ENCODE measurements at regions not wholly inside any gene's neighbourhood (a gene's known extent, or its start where the extent isn't known, plus 50 kb on each side); places are given as distances from the start of the nearest gene placed in this dataset.

GRCh38 chr1:65486613-65487012, 66.1 kb downstream of the LEPR start:
- DNase-seq = no peak

- no peak for DNase-seq
Observed at GRCh38 chr1:65489481-65489880, 69.0 kb downstream of the LEPR start.

GRCh38 chr1:65490231-65491009, 70.0 kb downstream of the LEPR start:
- DNase-seq = no peak

GRCh38 chr1:65491472-65491871, 71.0 kb downstream of the LEPR start:
- no peak for DNase-seq

GRCh38 chr1:65493802-65494201, 73.3 kb downstream of the LEPR start:
- DNase-seq = no peak

GRCh38 chr1:65494671-65495070, 74.2 kb downstream of the LEPR start:
- DNase-seq = no peak

- no peak for DNase-seq
Observed at GRCh38 chr1:65495137-65495536, 74.7 kb downstream of the LEPR start.

- DNase-seq = no peak
Observed at GRCh38 chr1:65497256-65497830, 76.9 kb downstream of the LEPR start.

GRCh38 chr1:65503427-65503826, 83.0 kb downstream of the LEPR start:
- DNase-seq = no peak

GRCh38 chr1:65504263-65504662, 83.8 kb downstream of the LEPR start:
- no peak for DNase-seq

- no peak for DNase-seq
Observed at GRCh38 chr1:65505547-65506300, 85.3 kb downstream of the LEPR start.

GRCh38 chr1:65508051-65508450, 87.6 kb downstream of the LEPR start:
- DNase-seq = no peak

- DNase-seq = no peak
Observed at GRCh38 chr1:65509912-65510680, 89.6 kb downstream of the LEPR start.

GRCh38 chr1:65510961-65511360, 90.5 kb downstream of the LEPR start:
- DNase-seq = no peak

- DNase-seq = no peak
Observed at GRCh38 chr1:65512383-65512782, 91.9 kb downstream of the LEPR start.

GRCh38 chr1:65512967-65513780, 92.7 kb downstream of the LEPR start:
- no peak for DNase-seq

GRCh38 chr1:65514041-65514440, 93.6 kb downstream of the LEPR start:
- peak; percentile 38 for DNase-seq

- no peak for DNase-seq
Observed at GRCh38 chr1:65524931-65525265, 104.4 kb downstream of the LEPR start.

- no peak for DNase-seq
Observed at GRCh38 chr1:65525266-65526048, 105.0 kb downstream of the LEPR start.

GRCh38 chr1:65526049-65526556, 105.6 kb downstream of the LEPR start:
- DNase-seq = no peak

- peak; percentile 31 for DNase-seq
Observed at GRCh38 chr1:65527190-65527589, 106.7 kb downstream of the LEPR start.
